ENCODE measurements at regions not wholly inside any gene's neighbourhood (a gene's known extent, or its start where the extent isn't known, plus 50 kb on each side); places are given as distances from the start of the nearest gene placed in this dataset.

DNA sequence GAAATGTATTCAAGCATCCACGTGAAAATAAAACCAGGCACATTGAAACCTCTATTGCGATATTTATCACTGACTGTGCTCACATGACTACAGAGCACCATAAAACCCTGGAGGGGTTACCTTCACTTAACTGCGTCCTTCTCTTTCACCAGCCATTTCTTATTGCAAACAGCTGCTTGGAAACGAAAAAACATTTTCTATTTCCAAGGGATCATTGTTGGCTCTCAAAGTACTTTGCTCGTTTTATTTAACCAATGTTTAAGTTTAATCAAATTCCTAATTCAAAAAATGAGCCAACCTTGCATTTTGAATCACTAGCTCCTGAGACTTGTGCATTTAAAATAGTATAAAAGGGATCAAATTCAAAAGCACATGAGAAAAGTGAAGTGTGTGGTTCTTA is 134.4 kb downstream of the OSR1 start:
- H3K4me3 ChIP-seq (ENCODE audit: low read length): no peak overlapping the region
- no peak for DNase-seq (ENCODE audit: low read depth)
- TF ChIP-seq, protein P1, sequence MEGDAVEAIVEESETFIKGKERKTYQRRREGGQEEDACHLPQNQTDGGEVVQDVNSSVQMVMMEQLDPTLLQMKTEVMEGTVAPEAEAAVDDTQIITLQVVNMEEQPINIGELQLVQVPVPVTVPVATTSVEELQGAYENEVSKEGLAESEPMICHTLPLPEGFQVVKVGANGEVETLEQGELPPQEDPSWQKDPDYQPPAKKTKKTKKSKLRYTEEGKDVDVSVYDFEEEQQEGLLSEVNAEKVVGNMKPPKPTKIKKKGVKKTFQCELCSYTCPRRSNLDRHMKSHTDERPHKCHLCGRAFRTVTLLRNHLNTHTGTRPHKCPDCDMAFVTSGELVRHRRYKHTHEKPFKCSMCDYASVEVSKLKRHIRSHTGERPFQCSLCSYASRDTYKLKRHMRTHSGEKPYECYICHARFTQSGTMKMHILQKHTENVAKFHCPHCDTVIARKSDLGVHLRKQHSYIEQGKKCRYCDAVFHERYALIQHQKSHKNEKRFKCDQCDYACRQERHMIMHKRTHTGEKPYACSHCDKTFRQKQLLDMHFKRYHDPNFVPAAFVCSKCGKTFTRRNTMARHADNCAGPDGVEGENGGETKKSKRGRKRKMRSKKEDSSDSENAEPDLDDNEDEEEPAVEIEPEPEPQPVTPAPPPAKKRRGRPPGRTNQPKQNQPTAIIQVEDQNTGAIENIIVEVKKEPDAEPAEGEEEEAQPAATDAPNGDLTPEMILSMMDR (IDR thresholded peaks at IDR 0.05; ENCODE audit: insufficient read depth, low read depth, low read length, missing control alignments): no peak

- TF ChIP-seq, protein P1 (IDR thresholded peaks at IDR 0.05; ENCODE audit: insufficient read depth, low read depth, low read length, missing control alignments): no peak
- DNase-seq (ENCODE audit: low read depth): no peak
- H3K4me3 ChIP-seq (ENCODE audit: low read length): no peak overlapping the region
These were observed 139.4 kb downstream of the OSR1 start for GRCh38 chr2:19219060-19219459.

GRCh38 chr2:19218166-19218565 is 140.3 kb downstream of the OSR1 start:
- TF ChIP-seq, protein P1 (IDR thresholded peaks at IDR 0.05; ENCODE audit: insufficient read depth, low read depth, low read length, missing control alignments): no peak
- H3K4me3 ChIP-seq (ENCODE audit: low read length): no peak overlapping the region
- no peak for DNase-seq (ENCODE audit: low read depth)

DNA sequence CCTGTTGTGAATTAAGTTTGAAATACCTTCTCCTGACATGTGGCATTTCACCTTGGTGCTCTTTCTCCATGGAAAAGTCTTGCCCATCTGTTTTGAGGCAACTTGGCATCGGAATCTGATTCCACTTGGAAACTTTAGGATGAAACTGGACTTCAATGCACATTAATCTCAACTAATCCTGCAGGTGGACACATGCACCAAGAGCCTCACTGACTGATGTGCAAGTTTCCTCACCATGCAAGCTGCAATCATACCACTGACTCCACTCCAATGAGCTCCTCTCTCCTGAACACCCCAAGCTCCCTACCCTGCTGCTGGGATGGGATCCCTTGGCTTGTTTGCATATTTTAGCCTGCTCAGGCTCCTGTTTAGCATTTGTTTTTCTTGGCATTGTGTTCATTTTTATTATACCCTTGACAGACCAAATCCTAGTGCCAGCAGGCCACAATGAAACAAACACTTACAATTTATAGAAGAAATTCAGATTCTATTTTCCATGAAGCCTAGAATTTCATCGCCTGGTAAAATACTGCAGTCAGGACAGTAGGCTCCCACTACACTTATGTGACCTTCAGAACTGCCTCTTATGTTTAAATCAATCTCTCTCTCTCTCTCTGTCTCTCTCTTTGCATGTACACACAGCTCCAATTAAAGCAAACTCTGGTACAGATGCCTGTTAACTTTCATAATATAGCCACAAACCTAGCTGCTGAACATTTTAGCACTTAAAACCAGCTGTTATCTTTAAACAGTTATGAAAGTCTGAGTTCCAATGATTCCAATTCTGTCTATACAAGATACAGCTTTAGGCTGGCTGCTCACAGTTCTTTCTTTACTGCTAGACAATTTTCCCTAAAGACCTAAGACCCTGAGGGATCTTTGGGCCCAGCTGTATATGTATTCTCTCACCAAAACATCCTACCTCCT is 141.5 kb downstream of the OSR1 start:
- no peak for DNase-seq (ENCODE audit: low read depth)
- TF ChIP-seq, protein P1 (IDR thresholded peaks at IDR 0.05; ENCODE audit: insufficient read depth, low read depth, low read length, missing control alignments): no peak
- no peak overlapping the region for H3K4me3 ChIP-seq (ENCODE audit: low read length)

DNA sequence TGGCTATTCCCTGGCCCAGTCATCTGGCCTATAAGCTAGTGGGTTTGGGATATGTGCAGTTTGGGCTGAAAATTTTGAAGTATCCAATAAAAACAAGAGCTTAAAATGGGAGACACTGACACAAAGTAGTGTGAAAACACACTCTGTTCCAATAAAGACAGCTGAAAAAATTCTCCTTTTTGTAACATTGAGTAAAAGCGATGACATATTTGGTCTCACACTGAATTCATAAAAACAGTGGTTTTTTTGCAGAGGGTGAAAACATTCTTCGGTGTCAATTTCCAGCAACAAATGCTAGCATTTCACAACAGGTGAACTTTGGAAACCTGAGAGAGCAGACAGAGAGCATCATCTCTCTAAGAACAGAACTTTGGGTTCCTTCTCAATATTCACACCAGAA is 142.2 kb downstream of the OSR1 start:
- TF ChIP-seq, protein P1 (IDR thresholded peaks at IDR 0.05; ENCODE audit: insufficient read depth, low read depth, low read length, missing control alignments): no peak

DNA sequence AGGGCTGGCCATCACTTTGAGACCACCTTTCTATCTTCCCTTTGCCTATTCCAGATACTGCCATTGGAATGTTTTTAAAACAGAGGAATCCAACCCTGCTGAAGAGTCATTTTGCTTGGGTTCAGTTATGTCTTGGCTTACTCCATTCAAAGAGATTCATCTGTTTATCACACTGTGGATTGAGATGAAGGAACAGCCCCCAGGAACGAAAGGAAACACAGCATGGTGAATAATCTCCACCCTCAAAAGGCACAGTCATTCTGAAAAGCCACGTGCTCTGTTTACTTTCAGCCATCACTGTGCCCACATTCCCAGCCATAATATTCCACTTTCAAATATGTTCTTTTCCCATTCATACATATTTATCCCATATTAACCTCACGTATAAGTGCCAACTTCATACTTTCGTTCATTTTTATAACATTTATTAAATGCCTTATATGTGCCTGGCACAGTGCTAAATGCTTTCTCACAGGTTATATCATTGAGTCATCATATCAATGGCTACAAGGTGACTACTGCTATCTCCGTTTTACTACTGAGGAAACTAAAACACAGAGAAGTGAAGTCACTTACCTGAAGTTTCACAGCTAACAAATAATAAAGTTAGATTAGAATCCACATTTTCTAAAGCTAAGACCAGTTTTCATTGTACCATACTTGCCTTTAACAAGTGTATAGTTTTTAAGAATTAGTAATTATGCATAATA is 143.6 kb downstream of the OSR1 start:
- no peak overlapping the region for H3K4me3 ChIP-seq (ENCODE audit: low read length)
- no peak for DNase-seq (ENCODE audit: low read depth)
- TF ChIP-seq, protein P1 (IDR thresholded peaks at IDR 0.05; ENCODE audit: insufficient read depth, low read depth, low read length, missing control alignments): no peak

More for the DNA sequence above, 142.2 kb downstream of the OSR1 start:
- H3K4me3 ChIP-seq (ENCODE audit: low read length): no peak overlapping the region
- no peak for DNase-seq (ENCODE audit: low read depth)
